HEK293 (cell line): ENCODE measurements at regions not wholly inside any gene's neighbourhood (a gene's known extent, or its start where the extent isn't known, plus 50 kb on each side); places are given as distances from the start of the nearest gene placed in this dataset.

Experiments used
- CTCF ChIA-PET: fragments of 350-600 bp; formaldehyde crosslinking; extraction: SDS; loops from one replicate; lab custom pipeline; 2021; ENCODE audit warnings: antibody characterized with exemption; lab: Yijun Ruan, JAX
- POLR2A ChIA-PET: fragments of 300-600 bp; formaldehyde crosslinking; extraction: SDS; loops from one replicate; lab custom pipeline; 2020; ENCODE audit warnings: antibody characterized with exemption, inconsistent platforms; lab: Yijun Ruan, JAX
- H3K27ac ChIP-seq: fragments of 200-500 bp; sonication (Bioruptor generic); 2 replicates; pipeline ENCODE4 v1.5.1; 2014; ENCODE audit warnings: low read depth, low read length, control low read depth, inconsistent platforms; ENCODE audit errors: extremely low read depth
- H3K36me3 ChIP-seq, 2 experiments: fragments of 200-500 bp in 1 of 2; sonication (Bioruptor generic) in 1 of 2; 1 replicate in 1 of 2; 2 replicates in 1 of 2; pipeline ENCODE4 v1.5.1; 2014 to 2017; ENCODE audit warnings: inconsistent platforms in 2 of 2, low read length in 2 of 2; ENCODE audit not compliant: control insufficient read depth in 2 of 2, insufficient read depth in 1 of 2
- H3K4me1 ChIP-seq: fragments of 200-500 bp; sonication (Bioruptor generic); 2 replicates; pipeline ENCODE4 v1.5.1; 2014; ENCODE audit warnings: mild to moderate bottlenecking, low read length, inconsistent platforms; ENCODE audit not compliant: control insufficient read depth, insufficient read depth
- H3K4me3 ChIP-seq: 2 replicates; pipeline ENCODE4 v1.5.1; 2011; ENCODE audit warnings: low read depth, mild to moderate bottlenecking, control low read depth, low read length, moderate library complexity
- H3K9me3 ChIP-seq: fragments of 200-500 bp; sonication (Bioruptor generic); 2 replicates; pipeline ENCODE4 v1.5.1; 2014; ENCODE audit warnings: low read depth, low read length, inconsistent platforms; ENCODE audit not compliant: control insufficient read depth, insufficient read depth
- FEZF1 ChIP-seq: fragments of 450-650 bp; formaldehyde crosslinking; IDR thresholded peaks from 2 replicates; pipeline ENCODE4 v1.5.1; 2016; ENCODE audit warnings: missing biosample characterization, missing genetic modification characterization
- KLF1 ChIP-seq: fragments of 450-650 bp; formaldehyde crosslinking; IDR thresholded peaks from 2 replicates; pipeline ENCODE4 v1.5.1; 2016; ENCODE audit warnings: missing biosample characterization, missing genetic modification characterization
- KLF10 ChIP-seq: fragments of 450-650 bp; IDR thresholded peaks from 2 replicates; pipeline ENCODE4 v1.5.1; 2018; ENCODE audit warnings: missing biosample characterization, mild to moderate bottlenecking, missing genetic modification characterization
- SP2 ChIP-seq: fragments of 450-650 bp; formaldehyde crosslinking; IDR thresholded peaks from 2 replicates; pipeline ENCODE4 v1.5.1; 2016; ENCODE audit warnings: missing biosample characterization, missing genetic modification characterization
- WT1 ChIP-seq: fragments of 450-650 bp; formaldehyde crosslinking; IDR thresholded peaks from 2 replicates; pipeline ENCODE4 v1.5.1; 2016; ENCODE audit warnings: missing biosample characterization, missing genetic modification characterization
- ZBTB8A ChIP-seq: fragments of 450-650 bp; formaldehyde crosslinking; IDR thresholded peaks from 2 replicates; pipeline ENCODE4 v1.5.1; 2016; ENCODE audit warnings: missing biosample characterization, missing genetic modification characterization
- ZFP37 ChIP-seq: fragments of 450-650 bp; formaldehyde crosslinking; IDR thresholded peaks from 2 replicates; pipeline ENCODE4 v1.5.1; 2016; ENCODE audit warnings: missing biosample characterization, missing genetic modification characterization
- ZNF133 ChIP-seq: fragments of 450-650 bp; formaldehyde crosslinking; IDR thresholded peaks from 2 replicates; pipeline ENCODE4 v1.5.1; 2016; ENCODE audit warnings: missing biosample characterization, missing genetic modification characterization
- ZNF157 ChIP-seq: fragments of 450-650 bp; formaldehyde crosslinking; IDR thresholded peaks from 2 replicates; pipeline ENCODE4 v1.5.1; 2016; ENCODE audit warnings: missing biosample characterization, missing genetic modification characterization
- ZNF16 ChIP-seq: fragments of 450-650 bp; formaldehyde crosslinking; IDR thresholded peaks from 2 replicates; pipeline ENCODE4 v1.5.1; 2016; ENCODE audit warnings: low read depth, missing biosample characterization, missing genetic modification characterization
- ZNF266 ChIP-seq: fragments of 450-650 bp; formaldehyde crosslinking; IDR thresholded peaks from 2 replicates; pipeline ENCODE4 v1.5.1; 2016; ENCODE audit warnings: missing biosample characterization, missing genetic modification characterization, low read depth
- ZNF394 ChIP-seq: fragments of 450-650 bp; formaldehyde crosslinking; IDR thresholded peaks from 2 replicates; pipeline ENCODE4 v1.5.1; 2016; ENCODE audit warnings: missing biosample characterization, missing genetic modification characterization, mild to moderate bottlenecking, moderate library complexity, borderline replicate concordance
- ZNF521 ChIP-seq: fragments of 450-650 bp; formaldehyde crosslinking; IDR thresholded peaks from 2 replicates; pipeline ENCODE4 v1.5.1; 2017; ENCODE audit warnings: missing biosample characterization, mild to moderate bottlenecking, missing genetic modification characterization
- ZNF530 ChIP-seq: fragments of 450-650 bp; formaldehyde crosslinking; IDR thresholded peaks from 2 replicates; pipeline ENCODE4 v1.5.1; 2016; ENCODE audit warnings: low read depth, missing biosample characterization, missing genetic modification characterization
- ZNF654 ChIP-seq: fragments of 450-650 bp; formaldehyde crosslinking; IDR thresholded peaks from 2 replicates; pipeline ENCODE4 v1.5.1; 2016; ENCODE audit warnings: low read depth, missing biosample characterization, missing genetic modification characterization
- ZNF776 ChIP-seq: fragments of 450-650 bp; formaldehyde crosslinking; IDR thresholded peaks from 2 replicates; pipeline ENCODE4 v1.5.0; 2017; ENCODE audit warnings: missing biosample characterization, missing genetic modification characterization, borderline replicate concordance
- TF ChIP-seq, protein P1 (sequence below): fragments of 450-650 bp; formaldehyde crosslinking; conservative IDR thresholded peaks from 2 replicates; pipeline ENCODE4 v1.5.1; 2016; ENCODE audit warnings: low read depth, missing biosample characterization, missing genetic modification characterization
- TF ChIP-seq, protein P2 (sequence below): fragments of 450-650 bp; formaldehyde crosslinking; IDR thresholded peaks from 2 replicates; pipeline ENCODE4 v1.5.1; 2016; ENCODE audit warnings: missing biosample characterization, missing genetic modification characterization
- TF ChIP-seq, protein P3 (sequence below): fragments of 450-650 bp; formaldehyde crosslinking; IDR thresholded peaks from 2 replicates; pipeline ENCODE4 v1.5.1; 2016; ENCODE audit warnings: missing biosample characterization, missing genetic modification characterization
- TF ChIP-seq, protein P4 (sequence below): fragments of 450-650 bp; formaldehyde crosslinking; IDR thresholded peaks from 2 replicates; pipeline ENCODE4 v1.5.1; 2016; ENCODE audit warnings: missing biosample characterization, missing genetic modification characterization, borderline replicate concordance

DNA sequence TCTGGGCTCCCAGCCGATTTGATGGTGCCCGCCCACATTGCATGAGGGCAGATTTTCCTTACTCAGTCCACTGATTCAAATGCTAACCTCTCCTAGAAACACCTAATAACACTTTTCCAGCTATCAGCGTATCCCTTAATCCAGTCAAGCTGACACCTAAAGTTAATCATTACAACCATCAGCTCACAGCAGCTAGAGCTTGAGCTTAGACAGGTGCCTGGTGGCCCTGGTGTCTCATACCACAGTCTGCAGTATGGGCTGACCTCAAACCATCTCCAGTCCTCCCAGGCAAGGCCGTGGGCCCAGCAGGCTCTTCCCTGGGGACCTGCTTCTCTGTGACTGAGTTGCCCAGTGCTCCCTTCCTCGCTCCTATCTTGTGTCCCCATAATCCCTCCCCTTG, 174.4 kb upstream of the NECTIN1 start (continued):
- TF ChIP-seq, protein P1, sequence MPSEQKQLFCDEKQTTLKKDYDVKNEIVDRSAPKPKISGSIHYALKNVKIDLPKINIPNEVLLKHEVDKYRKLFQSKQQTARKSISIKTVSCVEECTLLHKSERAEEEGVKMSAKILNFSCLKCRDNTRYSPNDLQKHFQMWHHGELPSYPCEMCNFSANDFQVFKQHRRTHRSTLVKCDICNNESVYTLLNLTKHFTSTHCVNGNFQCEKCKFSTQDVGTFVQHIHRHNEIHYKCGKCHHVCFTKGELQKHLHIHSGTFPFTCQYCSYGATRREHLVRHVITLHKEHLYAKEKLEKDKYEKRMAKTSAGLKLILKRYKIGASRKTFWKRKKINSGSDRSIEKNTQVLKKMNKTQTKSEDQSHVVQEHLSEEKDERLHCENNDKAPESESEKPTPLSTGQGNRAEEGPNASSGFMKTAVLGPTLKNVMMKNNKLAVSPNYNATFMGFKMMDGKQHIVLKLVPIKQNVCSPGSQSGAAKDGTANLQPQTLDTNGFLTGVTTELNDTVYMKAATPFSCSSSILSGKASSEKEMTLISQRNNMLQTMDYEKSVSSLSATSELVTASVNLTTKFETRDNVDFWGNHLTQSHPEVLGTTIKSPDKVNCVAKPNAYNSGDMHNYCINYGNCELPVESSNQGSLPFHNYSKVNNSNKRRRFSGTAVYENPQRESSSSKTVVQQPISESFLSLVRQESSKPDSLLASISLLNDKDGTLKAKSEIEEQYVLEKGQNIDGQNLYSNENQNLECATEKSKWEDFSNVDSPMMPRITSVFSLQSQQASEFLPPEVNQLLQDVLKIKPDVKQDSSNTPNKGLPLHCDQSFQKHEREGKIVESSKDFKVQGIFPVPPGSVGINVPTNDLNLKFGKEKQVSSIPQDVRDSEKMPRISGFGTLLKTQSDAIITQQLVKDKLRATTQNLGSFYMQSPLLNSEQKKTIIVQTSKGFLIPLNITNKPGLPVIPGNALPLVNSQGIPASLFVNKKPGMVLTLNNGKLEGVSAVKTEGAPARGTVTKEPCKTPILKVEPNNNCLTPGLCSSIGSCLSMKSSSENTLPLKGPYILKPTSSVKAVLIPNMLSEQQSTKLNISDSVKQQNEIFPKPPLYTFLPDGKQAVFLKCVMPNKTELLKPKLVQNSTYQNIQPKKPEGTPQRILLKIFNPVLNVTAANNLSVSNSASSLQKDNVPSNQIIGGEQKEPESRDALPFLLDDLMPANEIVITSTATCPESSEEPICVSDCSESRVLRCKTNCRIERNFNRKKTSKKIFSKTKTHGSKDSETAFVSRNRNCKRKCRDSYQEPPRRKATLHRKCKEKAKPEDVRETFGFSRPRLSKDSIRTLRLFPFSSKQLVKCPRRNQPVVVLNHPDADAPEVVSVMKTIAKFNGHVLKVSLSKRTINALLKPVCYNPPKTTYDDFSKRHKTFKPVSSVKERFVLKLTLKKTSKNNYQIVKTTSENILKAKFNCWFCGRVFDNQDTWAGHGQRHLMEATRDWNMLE, result no peak
- no peak for TF ChIP-seq KLF1
- TF ChIP-seq, protein P2, sequence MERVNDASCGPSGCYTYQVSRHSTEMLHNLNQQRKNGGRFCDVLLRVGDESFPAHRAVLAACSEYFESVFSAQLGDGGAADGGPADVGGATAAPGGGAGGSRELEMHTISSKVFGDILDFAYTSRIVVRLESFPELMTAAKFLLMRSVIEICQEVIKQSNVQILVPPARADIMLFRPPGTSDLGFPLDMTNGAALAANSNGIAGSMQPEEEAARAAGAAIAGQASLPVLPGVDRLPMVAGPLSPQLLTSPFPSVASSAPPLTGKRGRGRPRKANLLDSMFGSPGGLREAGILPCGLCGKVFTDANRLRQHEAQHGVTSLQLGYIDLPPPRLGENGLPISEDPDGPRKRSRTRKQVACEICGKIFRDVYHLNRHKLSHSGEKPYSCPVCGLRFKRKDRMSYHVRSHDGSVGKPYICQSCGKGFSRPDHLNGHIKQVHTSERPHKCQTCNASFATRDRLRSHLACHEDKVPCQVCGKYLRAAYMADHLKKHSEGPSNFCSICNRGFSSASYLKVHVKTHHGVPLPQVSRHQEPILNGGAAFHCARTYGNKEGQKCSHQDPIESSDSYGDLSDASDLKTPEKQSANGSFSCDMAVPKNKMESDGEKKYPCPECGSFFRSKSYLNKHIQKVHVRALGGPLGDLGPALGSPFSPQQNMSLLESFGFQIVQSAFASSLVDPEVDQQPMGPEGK (tag by site-specific recombination), result no peak
- TF ChIP-seq ZNF16 (tag by site-specific recombination), result no peak
- TF ChIP-seq, protein P3, sequence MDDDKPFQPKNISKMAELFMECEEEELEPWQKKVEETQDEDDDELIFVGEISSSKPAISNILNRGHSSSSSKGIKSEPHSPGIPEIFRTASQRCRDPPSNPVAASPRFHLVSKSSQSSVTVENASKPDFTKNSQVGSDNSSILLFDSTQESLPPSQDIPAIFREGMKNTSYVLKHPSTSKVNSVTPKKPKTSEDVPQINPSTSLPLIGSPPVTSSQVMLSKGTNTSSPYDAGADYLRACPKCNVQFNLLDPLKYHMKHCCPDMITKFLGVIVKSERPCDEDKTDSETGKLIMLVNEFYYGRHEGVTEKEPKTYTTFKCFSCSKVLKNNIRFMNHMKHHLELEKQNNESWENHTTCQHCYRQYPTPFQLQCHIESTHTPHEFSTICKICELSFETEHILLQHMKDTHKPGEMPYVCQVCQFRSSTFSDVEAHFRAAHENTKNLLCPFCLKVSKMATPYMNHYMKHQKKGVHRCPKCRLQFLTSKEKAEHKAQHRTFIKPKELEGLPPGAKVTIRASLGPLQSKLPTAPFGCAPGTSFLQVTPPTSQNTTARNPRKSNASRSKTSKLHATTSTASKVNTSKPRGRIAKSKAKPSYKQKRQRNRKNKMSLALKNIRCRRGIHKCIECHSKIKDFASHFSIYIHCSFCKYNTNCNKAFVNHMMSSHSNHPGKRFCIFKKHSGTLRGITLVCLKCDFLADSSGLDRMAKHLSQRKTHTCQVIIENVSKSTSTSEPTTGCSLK (tag by site-specific recombination), result no peak
- TF ChIP-seq ZFP37 (tag by site-specific recombination), result no peak
- no peak for TF ChIP-seq KLF10 (tag by site-specific recombination)
- no peak for TF ChIP-seq ZNF654 (tag by site-specific recombination)

DNA sequence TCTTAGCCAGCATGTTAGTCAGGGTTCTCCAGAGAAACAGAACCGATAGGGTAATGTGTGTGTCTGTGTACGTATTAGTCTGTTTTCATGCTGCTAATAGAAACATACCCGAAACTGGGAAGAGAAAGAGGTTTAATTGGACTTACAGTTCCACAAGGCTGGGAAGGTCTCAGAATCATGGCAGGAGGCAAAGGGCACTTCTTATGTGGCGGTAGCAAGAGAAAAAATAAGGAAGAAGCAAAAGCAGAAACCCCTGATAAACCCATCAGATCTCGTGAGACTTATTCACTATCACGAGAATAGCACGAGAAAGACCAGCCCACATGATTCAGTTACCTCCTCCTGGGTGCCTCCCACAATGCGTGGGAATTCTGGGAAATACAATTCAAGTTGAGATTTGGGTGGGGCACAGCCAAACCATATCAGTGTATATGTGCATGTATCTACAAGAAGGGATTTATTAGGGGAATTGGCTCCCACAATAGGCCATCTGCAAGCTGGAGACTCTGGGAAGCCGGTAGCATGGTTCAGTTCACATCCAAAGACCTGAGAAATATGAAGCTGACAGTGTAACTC, 173.7 kb upstream of the NECTIN1 start:
- POLR2A ChIA-PET, result no interaction called here
- no peak for TF ChIP-seq ZNF521 (tag by site-specific recombination)
- TF ChIP-seq, protein P4, sequence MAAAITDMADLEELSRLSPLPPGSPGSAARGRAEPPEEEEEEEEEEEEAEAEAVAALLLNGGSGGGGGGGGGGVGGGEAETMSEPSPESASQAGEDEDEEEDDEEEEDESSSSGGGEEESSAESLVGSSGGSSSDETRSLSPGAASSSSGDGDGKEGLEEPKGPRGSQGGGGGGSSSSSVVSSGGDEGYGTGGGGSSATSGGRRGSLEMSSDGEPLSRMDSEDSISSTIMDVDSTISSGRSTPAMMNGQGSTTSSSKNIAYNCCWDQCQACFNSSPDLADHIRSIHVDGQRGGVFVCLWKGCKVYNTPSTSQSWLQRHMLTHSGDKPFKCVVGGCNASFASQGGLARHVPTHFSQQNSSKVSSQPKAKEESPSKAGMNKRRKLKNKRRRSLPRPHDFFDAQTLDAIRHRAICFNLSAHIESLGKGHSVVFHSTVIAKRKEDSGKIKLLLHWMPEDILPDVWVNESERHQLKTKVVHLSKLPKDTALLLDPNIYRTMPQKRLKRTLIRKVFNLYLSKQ, result no peak
- TF ChIP-seq ZNF133 (tag by site-specific recombination), result no peak
- no peak for TF ChIP-seq ZNF157 (tag by site-specific recombination)
- TF ChIP-seq FEZF1, result no peak
- no peak for TF ChIP-seq ZNF394 (tag by site-specific recombination)
- no peak for TF ChIP-seq ZBTB8A (tag by site-specific recombination)
- TF ChIP-seq, protein P1, result no peak
- TF ChIP-seq SP2 (tag by site-specific recombination), result no peak
- no peak for TF ChIP-seq ZNF266 (tag by site-specific recombination)
- TF ChIP-seq ZNF530, result no peak
- TF ChIP-seq WT1, result no peak
- no peak for TF ChIP-seq ZNF776
- H3K27ac ChIP-seq, result no peak overlapping the region
- no peaks in the 10 kb centered on the region for H3K4me1 ChIP-seq
- H3K9me3 ChIP-seq, result no peaks in the 10 kb centered on the region
- H3K4me3 ChIP-seq, result no peak overlapping the region
- H3K36me3 ChIP-seq, result no peaks in the 10 kb centered on the region
- CTCF ChIA-PET, result no interaction called here
